MCF 10A (cell line): ENCODE measurements at regions not wholly inside any gene's neighbourhood (a gene's known extent, or its start where the extent isn't known, plus 50 kb on each side); places are given as distances from the start of the nearest gene placed in this dataset.

Experiments used
- BruUV-seq: library from RNA; stranded (reverse); fragments of 400-500 nt; replicated peaks from 2 replicates; lab custom pipeline; 2021; lab: Mats Ljungman, UMichigan
- CTCF ChIA-PET: fragments of 300-600 bp; sonication (Branson Sonifier 250); formaldehyde crosslinking; extraction: SDS; loops from one replicate; lab custom pipeline; 2021; ENCODE audit warnings: antibody characterized with exemption, inconsistent platforms; lab: Yijun Ruan, JAX
- POLR2A ChIA-PET: fragments of 300-600, 350-650 bp; sonication (Branson Sonifier 250); formaldehyde crosslinking; extraction: SDS; loops from one replicate; lab custom pipeline; 2020; ENCODE audit warnings: antibody characterized with exemption, inconsistent platforms; lab: Yijun Ruan, JAX
- DNase-seq: peaks from one replicate; pipeline ENCODE4 v3.0.0-alpha.2; 2018; ENCODE audit not compliant: unreplicated experiment
- H3K27ac Mint-ChIP-seq: one replicate; pipeline ENCODE4 v1.8.0; 2022; ENCODE audit warnings: mild to moderate bottlenecking, low read depth, mixed read lengths; ENCODE audit not compliant: unreplicated experiment
- H3K27me3 Mint-ChIP-seq: one replicate; pipeline ENCODE4 v1.8.0; 2022; ENCODE audit warnings: mixed read lengths; ENCODE audit not compliant: insufficient read depth, unreplicated experiment
- H3K36me3 Mint-ChIP-seq: one replicate; pipeline ENCODE4 v1.8.0; 2022; ENCODE audit warnings: mild to moderate bottlenecking, moderate library complexity, mixed read lengths; ENCODE audit not compliant: insufficient read depth, unreplicated experiment
- H3K4me1 Mint-ChIP-seq: one replicate; pipeline ENCODE4 v1.8.0; 2022; ENCODE audit warnings: mixed read lengths; ENCODE audit not compliant: insufficient read depth, unreplicated experiment
- H3K4me3 Mint-ChIP-seq: one replicate; pipeline ENCODE4 v1.8.0; 2022; ENCODE audit warnings: mild to moderate bottlenecking, moderate library complexity, mixed read lengths; ENCODE audit not compliant: unreplicated experiment
- H3K9me3 Mint-ChIP-seq: one replicate; pipeline ENCODE4 v1.8.0; 2022; ENCODE audit warnings: mixed read lengths; ENCODE audit not compliant: unreplicated experiment
- CTCF ChIP-seq: fragments of 200-600 bp; IDR thresholded peaks from one replicate; pipeline ENCODE4 v1.8.0; 2022; ENCODE audit warnings: antibody characterized with exemption, mild to moderate bottlenecking; ENCODE audit not compliant: unreplicated experiment
- intact Hi-C: fragments of 100-400 bp; cut with micrococcal nuclease; formaldehyde crosslinking; loops from 2 replicates; pipeline ENCODE4 v1.14.1; 2022

DNA sequence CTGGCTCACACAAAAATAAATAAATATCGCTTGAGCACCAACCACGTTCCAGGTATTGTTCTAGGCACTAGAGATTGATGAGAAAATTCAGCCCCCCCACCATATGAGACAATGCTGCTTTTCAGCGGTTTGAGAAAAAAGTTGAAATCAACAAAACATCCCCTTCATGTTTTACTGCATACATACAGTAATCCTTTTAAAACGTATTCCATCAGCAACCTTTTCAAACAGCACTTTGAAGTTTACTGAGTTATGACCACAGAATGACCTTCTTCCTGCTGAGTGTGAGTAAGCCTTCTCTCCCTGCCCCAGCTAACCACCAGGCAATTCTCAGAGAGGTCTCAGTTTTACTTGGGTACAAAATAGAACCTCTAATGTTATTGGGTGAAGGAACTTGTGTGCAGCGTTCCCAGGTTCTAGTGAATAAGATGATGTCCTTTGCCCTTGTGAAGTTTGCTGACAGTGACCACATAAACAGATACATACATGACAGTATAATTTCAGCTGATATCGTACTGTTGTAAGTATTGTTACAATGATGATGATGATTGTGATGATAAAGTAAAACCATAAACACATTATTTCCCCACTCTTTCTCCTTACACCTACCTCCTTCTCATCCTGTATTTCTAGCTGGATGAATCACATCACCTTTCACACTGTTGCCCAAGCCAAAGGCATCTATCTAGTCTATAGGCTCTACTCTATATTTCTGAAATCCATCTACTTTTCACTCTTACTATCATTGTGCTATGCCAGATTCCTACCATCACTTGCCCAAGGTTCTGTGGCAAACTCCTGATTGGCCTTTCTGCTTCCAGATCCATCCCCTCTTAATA is 124.4 kb upstream of the KRR1 start:
- DNase-seq = peak; percentile 68
- ChIA-PET POLR2A (interaction anchor here (0.7 to 1.0 kb wide), 2 partner anchors 89 to 396 kb away, joined by 3 to 5 read pairs; partner anchors contain the start of gene PHLDA1), CTCF (interaction anchor here (0.9 to 1.3 kb wide), 2 partner anchors 11 to 12 kb away, joined by 3 to 4 read pairs; no protein-coding TSS in a partner anchor)
- intact Hi-C loops = no loop called here
- Mint-ChIP-seq H3K36me3 (peaks cover under 1% of the 10 kb centered on the region), H3K27ac (peak overlapping the region; percentile 0), H3K9me3 (no peaks in the 10 kb centered on the region), H3K27me3 (no peaks in the 10 kb centered on the region), H3K4me1 (peaks cover 22% of the 10 kb centered on the region), H3K4me3 (no peak overlapping the region)
- no TSS peak for BruUV-seq
- TF ChIP-seq CTCF = no peak

GRCh38 chr12:75634244-75635222 is 123.1 kb upstream of the KRR1 start:
- CTCF ChIA-PET = interaction anchor here (0.7 kb wide), 1 partner anchor 11 kb away, joined by 3 read pairs; no protein-coding TSS in a partner anchor
- no peaks in the 10 kb centered on the region for H3K36me3 Mint-ChIP-seq
- POLR2A ChIA-PET = no interaction called here
- H3K9me3 Mint-ChIP-seq = no peaks in the 10 kb centered on the region
- BruUV-seq = no TSS peak
- no peak for TF ChIP-seq CTCF
- H3K4me3 Mint-ChIP-seq = no peak overlapping the region
- no peak overlapping the region for H3K27ac Mint-ChIP-seq
- DNase-seq = no peak
- peaks cover 16% of the 10 kb centered on the region for H3K4me1 Mint-ChIP-seq
- intact Hi-C loops = no loop called here
- no peaks in the 10 kb centered on the region for H3K27me3 Mint-ChIP-seq

DNA sequence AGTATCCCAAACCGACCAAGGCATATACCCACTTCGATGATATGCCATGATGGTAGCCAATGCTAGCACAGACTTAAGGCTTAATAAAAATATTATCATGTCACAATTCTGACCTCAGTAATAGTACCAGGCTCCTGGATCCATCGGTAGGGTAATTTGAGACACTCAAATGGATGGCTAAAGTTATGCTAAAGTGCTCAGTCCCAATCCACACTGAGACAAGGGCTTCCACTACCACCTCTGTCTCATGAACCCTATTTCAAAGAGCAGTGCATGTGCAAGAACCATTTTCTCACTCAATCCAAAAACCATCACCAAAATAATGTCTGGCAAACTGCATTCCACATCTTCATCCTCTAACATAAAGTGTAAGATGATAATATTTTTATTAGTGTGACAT is 122.4 kb upstream of the KRR1 start:
- TF ChIP-seq CTCF = no peak
- Mint-ChIP-seq H3K4me1 (peaks cover 16% of the 10 kb centered on the region), H3K36me3 (no peaks in the 10 kb centered on the region), H3K9me3 (no peaks in the 10 kb centered on the region), H3K4me3 (no peak overlapping the region), H3K27ac (no peak overlapping the region), H3K27me3 (no peaks in the 10 kb centered on the region)
- no peak for DNase-seq
- no TSS peak for BruUV-seq
- intact Hi-C loops = no loop called here
- CTCF ChIA-PET = no interaction called here
- POLR2A ChIA-PET = no interaction called here
